Activated CD4-positive, alpha-beta T cell treated with anti-CD3 and anti-CD28 coated beads, Interleukin-2, amount 50 U/mL, for 4 hours (primary cell): ENCODE measurements at regions not wholly inside any gene's neighbourhood (a gene's known extent, or its start where the extent isn't known, plus 50 kb on each side); places are given as distances from the start of the nearest gene placed in this dataset.
"Not testable (repeated sequence)": the region's sequence is repeated elsewhere in the genome, so short reads cannot be mapped to it uniquely, and the experiment has no call there.

ENCODE experiments used
- DNase-seq, 2 experiments: peaks; one replicate each; pipeline ENCODE4 v3.0.0-alpha.2; 2020

GRCh38 chr3:106413683-106414082 lies 544.9 kb upstream of the CBLB start:
- no peak for DNase-seq

DNA sequence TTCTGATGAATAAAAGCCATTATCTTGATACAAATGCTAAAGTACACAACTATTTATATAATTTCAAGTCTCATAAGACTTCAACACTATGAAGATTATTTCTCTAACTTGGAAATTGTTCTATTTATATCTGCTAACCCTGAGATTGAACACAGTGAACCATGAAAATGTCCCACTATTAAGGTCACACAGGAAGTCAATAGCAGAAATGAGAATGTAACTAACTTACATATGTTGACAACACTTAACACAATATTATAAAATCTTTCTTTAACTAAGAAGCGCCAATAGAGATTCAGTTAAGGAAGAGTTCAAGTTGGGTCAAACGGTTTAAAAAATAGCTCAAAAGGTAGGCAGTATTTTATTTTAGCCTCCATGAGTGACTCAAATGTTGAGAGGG lies 551.8 kb upstream of the CBLB start:
- DNase-seq: no peak

DNA sequence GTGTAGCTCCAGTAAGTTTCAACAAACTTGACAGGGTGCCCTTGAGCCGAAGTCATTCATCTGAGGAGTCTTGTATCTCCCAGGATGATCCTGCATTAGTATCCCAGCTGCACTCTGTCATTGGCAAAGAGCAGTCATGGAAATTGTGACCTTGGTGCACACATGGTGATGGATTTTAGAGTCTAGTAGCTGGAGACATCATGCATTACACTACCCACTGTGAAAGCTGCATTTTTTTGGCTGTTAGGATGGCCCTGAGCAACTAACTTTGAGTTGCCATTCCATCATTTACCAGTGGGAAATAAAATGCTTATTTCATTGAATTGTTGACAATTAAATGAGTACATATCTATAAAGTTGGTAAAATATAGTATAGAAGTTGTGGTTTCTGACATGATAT lies 552.6 kb upstream of the CBLB start:
- DNase-seq: no peak

DNA sequence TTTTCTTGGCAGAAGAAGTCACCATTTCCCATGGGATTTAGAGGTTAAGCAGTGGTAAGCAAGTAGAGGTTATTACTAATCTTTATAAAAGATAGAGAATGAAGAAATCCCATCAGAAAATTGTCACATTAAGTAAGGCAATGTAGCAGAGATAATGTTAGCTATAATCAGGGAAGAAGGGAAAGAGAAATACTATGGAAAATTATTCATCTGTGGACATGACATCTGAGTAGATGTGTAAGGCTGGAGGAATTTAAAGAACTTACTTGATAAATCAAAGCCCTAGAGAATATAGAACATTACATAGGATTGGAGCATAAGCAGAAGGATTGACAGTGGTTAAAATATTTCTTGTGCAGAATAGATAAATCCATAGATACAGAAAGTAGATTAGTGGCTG lies 553.1 kb upstream of the CBLB start:
- DNase-seq: no peak

DNA sequence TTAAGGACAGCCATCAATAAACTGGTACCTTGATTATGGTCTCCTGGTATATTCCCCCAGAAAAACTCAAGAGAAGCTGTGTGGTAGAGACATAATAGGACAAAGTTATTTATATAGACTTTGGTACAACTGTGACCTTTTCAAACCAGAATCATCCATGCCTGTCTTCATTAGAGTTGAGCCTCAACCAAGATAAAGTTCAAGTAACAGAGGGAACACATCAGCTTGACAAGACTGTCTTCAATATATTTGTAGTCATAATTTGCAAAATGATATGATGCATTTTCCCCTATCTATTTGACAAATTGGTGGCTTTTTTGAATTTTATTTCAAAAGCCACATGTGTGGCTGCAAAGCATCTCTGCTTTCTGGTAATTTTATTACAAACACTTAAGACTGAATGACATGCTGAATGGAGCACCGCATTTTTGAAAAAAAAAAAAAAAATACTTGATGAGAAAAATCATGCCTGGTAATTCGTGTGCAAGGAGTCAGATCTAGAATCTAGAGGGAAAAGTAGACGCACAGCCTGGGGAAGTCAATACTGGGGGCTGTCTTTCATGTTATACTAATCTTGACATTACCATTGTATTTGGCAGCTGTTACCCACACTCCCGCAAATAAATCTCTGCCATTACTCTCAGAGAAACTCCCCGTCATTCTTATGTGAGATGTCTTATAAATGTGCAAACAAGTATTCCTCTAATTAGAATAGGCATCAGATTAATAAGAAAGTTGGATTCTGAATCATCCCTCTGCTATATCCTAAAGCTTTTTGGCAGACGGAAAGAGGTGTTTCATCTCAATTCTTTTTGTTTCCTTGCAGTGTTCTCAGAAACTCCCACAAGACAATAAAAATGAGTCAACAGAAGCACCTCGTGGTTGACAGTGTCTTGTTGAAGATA lies 554.8 kb upstream of the CBLB start:
- no peak for DNase-seq

GRCh38 chr3:106425026-106425425 lies 556.2 kb upstream of the CBLB start:
- no peak for DNase-seq

GRCh38 chr3:106425916-106426315 lies 557.1 kb upstream of the CBLB start:
- no peak for DNase-seq

DNA sequence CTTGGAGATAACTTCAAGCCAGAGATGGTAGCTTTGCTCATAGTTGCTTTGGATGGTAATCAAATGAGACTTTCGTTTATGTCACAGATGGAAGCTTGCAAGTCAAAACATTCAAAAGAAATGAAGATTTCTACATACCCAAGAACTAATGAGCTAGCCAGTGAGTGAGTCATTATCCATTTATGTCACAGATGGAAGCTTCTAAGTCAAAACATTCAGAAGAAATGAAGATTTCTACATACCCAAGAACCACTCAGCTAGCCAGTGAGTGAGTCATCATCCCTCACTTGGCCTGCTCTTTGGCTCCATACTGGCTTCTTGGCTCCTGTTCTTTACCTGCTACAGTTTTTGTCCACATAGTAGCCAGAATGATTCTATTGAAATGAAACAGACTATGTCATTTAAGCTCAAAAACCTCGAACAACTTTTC lies 559.8 kb upstream of the CBLB start:
- DNase-seq: no peak

- DNase-seq: no peak
Observed at GRCh38 chr3:106431721-106432120, 562.9 kb upstream of the CBLB start.

GRCh38 chr3:106435899-106436453 lies 567.2 kb upstream of the CBLB start:
- DNase-seq: no peak

- no peak for DNase-seq
Observed at GRCh38 chr3:106438887-106439286, 570.1 kb upstream of the CBLB start.

- DNase-seq: no peak
Observed at GRCh38 chr3:106440672-106441071, 571.9 kb upstream of the CBLB start.

DNA sequence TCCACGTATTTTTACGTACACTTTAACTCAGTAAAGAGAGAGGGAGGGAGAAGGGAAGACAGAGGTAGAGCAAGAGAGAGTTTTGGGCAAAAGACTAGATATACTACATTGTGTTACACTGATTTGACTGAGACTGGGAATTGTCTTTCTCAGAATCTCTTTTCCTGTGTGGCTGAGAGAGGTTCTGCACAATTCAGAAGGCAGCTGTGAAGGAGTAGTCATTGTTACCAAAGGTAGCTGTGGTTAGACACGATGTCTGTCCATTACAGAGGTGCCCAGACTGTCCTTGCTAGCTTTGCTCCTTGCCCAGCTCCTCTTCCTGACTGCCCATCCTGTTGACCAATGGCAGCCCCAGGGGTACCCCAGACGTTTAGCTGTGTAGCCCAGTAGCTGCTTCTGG lies 577.5 kb upstream of the CBLB start:
- DNase-seq: no peak

- DNase-seq: no peak
Observed at GRCh38 chr3:106447723-106448301, 579.0 kb upstream of the CBLB start.

GRCh38 chr3:106448372-106448966 lies 579.7 kb upstream of the CBLB start:
- DNase-seq: not testable (repeated sequence)

GRCh38 chr3:106452096-106452495 lies 583.3 kb upstream of the CBLB start:
- no peak for DNase-seq

DNA sequence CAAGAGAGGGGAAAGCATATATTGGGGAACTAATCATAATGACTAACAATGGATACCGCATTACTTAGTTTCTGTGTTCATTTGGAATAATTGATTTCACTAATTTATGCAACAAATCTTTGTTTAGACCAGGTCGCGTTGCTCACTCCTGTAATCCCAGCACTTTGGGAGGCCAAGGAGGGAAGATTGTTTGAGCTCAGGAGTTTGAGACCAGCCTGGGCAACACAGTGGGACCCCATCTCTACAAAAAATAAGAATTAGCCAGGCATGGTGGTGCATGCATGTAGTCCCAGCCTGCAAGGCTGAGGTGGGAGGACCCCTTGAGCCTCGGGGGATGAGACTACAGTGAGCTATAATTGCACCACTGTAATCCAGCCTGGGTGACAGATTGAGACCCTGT lies 585.7 kb upstream of the CBLB start:
- DNase-seq: no peak

DNA sequence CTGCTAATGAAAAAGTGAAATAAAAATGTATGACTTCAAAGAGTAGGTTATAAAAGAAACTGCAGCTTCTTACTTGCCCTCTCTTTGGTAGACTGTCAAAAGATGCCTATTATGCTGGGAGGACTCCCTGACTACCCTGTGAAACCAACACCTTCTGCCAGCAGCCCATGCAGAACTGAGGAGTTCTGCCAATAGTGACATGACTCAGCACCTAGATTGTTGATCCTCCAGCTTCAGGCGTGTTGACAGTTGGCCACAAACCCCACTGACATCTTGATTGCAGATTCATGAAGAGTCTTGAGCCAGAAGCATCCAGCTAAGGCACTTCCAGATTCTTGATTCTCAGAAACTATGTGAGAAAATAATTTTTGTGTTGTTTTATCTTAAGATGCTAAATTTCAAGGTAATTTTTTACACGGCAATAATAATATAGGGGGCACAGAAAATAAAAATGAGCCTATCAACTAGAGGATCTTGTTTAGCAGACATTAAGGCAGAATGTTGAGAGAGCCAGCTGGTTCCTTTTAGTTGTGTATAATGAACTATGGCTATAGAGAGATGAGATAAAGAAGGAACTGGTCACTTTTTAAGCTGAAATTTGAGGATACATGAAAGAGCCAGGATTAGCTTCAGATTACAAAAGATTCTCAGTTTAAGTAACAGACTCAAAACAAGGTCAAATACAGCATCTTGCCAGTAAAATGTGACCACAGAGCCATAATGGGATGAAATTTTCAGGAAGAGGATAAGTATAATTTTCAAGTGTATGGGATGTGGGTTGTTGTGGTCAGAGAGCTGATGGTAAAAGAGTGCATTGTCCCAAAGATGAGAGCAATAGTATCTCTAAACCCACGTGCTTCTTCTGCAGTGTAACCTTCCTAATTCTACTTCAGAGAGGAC lies 588.7 kb upstream of the CBLB start:
- no peak for DNase-seq

- no peak for DNase-seq
Observed at GRCh38 chr3:106458952-106459351, 590.1 kb upstream of the CBLB start.

DNA sequence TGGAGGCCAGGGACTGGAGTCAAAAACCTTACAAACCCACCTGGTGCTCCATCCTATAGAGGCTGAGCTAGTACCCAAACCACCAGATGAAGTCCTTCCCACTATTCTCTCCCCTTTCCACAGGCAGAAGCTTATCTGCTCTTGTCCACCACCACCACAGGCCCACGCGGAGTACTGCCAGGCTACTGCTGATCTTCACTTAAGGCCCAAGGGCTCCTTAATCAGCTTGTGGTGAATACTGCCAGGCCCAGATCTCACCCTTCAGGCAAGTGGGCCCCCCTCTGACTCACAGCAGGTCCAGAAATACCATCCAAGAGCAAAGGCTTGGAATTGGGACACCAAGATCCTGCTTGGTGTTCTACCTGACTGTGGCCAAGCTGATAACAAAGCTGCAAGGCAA lies 598.1 kb upstream of the CBLB start:
- DNase-seq: no peak

DNA sequence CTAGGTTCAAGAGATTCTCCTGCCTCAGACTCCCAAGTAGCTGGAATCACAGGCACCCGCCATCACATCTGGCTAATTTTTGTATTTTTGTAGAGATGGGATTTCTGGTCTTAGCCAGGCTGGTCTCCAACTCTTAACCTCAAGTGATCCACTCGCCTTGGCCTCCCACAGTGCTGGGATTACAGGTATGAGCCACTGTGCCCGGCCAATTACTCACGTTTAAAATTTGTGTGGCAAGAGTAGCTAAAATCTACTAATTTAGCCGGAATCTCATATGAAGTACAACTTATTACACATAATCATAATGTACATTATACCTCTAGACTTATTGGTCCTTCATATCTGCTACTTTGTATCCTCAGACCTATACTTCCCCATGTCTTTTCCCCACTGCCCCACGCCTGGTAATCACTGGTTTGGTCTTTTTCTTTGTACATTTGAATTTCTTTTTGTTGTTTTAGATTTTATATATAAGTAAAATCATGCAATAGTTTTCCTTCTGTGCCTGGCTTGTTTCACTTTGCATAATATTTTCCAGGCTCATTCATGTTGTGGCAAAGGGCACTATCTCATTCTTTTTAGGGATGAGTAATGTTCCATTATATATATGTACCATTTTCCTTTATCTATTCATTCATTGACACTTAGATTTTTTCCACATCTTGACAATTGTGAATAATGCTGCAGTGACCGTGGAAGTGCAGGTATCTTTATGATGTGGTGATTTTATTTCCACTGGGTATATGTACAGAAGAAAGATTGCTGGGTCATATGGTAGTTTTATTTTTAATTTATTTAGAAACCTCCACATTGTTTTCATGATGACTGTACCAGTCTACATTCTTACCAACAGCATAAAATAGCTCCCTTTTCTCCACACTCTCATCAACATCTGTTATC lies 605.0 kb upstream of the CBLB start:
- no peak for DNase-seq

- DNase-seq: no peak
Observed at GRCh38 chr3:106482451-106482850, 613.6 kb upstream of the CBLB start.
